Astrocyte of the cerebellum (primary cell): ENCODE measurements at regions not wholly inside any gene's neighbourhood (a gene's known extent, or its start where the extent isn't known, plus 50 kb on each side); places are given as distances from the start of the nearest gene placed in this dataset.

Experiments used
- DNase-seq: peaks from one replicate; pipeline ENCODE4 v3.0.0-alpha.2; 2011; ENCODE audit warnings: low read depth
- H3K4me3 ChIP-seq: 2 replicates; pipeline ENCODE4 v1.5.1; 2011; ENCODE audit warnings: mild to moderate bottlenecking, low read depth, low read length, moderate library complexity
- in situ Hi-C: cut with HindIII; loops from 2 replicates; pipeline ENCODE4 v1.10.0; 2017; ENCODE audit warnings: low sequenced_read_pairs
- TF ChIP-seq, protein P1 (sequence below): IDR thresholded peaks from 2 replicates; pipeline ENCODE4 v1.5.1; 2012; ENCODE audit warnings: low read length, low read depth, moderate library complexity, mild to moderate bottlenecking; ENCODE audit errors: missing control alignments

DNA sequence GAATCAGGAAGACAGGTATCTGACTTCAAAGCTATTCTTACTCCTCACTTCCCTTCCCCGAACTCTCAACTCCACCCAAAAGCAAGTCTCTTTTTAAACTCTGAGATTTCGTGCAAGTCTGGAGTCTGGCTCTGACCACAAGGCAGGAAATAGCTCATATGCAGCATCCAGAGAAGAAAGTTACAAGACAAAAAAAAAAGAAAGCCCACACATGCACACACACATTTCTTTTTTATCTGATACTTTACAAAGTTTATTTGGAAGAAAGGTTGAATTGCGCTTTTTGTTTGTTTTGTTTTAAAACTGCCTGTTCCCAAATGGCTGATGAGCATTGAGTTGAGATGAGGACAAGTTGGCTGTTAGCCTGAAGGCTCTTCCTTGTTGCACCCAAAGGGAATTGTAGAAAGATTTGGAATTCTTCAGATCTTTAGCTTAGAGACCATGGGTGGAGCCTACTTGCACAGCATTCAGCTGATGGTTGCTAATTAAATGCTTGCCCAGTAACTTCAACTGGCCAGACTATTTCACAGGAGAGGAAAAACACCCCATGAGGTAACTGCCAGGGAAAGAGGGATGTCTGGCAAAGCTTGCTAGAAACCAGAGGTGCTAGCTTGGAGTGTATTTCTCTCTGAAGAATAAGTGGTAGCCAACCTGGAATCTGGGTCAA lies 490.3 kb downstream of the TTLL7 start:
- in situ Hi-C loops: no loop called here
- TF ChIP-seq, protein P1, sequence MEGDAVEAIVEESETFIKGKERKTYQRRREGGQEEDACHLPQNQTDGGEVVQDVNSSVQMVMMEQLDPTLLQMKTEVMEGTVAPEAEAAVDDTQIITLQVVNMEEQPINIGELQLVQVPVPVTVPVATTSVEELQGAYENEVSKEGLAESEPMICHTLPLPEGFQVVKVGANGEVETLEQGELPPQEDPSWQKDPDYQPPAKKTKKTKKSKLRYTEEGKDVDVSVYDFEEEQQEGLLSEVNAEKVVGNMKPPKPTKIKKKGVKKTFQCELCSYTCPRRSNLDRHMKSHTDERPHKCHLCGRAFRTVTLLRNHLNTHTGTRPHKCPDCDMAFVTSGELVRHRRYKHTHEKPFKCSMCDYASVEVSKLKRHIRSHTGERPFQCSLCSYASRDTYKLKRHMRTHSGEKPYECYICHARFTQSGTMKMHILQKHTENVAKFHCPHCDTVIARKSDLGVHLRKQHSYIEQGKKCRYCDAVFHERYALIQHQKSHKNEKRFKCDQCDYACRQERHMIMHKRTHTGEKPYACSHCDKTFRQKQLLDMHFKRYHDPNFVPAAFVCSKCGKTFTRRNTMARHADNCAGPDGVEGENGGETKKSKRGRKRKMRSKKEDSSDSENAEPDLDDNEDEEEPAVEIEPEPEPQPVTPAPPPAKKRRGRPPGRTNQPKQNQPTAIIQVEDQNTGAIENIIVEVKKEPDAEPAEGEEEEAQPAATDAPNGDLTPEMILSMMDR: no peak
- H3K4me3 ChIP-seq: no peak overlapping the region
- peak; percentile 13 for DNase-seq

DNA sequence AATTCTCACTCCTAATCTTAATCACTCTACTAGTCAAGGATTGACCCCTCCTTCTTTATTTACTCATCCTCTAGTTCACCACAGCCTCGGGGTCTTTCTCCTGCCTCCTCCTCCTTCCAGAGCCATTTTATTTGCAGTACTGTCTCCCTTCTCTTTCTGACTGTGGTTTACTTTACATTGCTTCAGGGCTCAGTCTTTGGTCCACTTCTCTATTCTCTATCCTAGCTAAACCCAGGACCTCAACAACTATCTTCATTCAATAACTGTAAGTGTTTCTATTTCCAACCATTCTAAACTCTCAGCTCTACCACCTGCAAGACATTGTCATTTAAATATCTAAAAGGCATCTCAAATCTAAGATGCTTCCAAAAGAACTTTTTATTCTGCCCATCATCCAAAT lies 493.8 kb downstream of the TTLL7 start:
- TF ChIP-seq, protein P1: no peak
- no peak overlapping the region for H3K4me3 ChIP-seq
- DNase-seq: no peak
- in situ Hi-C loops: no loop called here

DNA sequence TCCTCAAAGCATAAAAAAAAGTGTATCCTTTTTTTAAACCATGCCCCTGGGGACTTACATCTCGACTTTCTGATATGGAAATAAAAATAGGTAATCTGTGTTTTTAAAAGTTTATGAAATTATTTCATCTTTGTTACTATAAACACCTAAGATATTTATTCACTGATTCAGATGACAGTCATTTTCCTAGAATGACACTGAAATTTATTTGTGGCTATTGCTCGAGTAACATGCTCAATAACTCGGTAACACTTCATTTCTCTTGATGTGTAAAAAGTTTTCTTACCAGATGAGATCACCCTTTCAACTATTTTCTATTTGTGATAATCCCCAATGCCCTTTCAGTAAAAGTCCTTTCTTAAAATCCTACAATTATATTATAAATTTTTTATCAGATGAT lies 495.8 kb downstream of the TTLL7 start:
- no peak for DNase-seq
- in situ Hi-C loops: no loop called here

DNA sequence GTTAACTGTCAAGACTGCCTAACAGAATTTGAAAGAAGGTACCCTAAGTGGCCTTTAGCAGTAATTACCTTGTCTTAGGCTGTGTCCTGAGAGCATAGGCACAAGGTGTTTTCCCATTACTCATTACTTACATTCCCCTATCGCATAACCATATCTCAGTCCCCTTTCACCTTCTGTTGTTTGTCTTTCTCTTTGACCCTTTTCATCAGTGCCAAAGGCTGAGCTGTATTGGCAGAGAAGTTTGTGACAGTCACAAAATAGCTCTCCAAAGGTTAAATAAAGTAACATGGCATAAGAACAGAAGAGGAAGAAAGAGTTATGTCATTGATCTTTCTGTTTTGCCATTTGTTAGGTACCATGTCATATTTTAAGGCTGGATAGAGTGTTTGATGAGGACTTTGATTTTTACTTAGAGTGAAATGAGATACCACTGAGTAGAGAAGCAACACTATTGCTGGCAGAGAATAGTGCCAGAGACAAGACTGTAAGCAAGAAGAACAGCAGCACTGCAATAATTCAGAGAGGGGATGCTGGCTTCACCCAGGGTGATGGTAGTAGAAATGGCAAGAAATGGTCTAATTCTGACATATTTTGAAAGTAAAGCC lies 497.8 kb downstream of the TTLL7 start:
- no peak overlapping the region for H3K4me3 ChIP-seq

More for the DNA sequence above, 495.8 kb downstream of the TTLL7 start:
- H3K4me3 ChIP-seq: no peak overlapping the region
- TF ChIP-seq, protein P1: no peak

DNA sequence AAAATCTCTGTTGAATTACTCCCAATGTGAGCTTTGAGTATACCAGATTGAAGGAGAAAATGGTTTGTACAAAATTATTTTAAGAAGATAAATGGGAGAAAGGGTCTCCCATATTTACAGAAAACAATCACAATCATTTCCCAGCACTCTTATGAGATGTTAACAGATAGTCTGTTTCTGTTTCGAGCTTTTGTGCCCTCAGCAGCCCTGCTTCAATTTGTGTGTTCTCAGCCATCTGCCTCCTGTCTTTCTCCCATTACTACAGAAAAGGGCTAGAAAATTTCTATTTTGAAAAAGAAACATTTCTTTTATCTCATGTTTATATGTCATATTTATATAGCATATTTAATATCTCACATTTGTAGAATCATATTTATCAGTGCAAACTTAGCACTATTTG lies 498.4 kb downstream of the TTLL7 start:
- in situ Hi-C loops: no loop called here
- TF ChIP-seq, protein P1: no peak
- no peak for DNase-seq
- H3K4me3 ChIP-seq: no peak overlapping the region

More for the DNA sequence above, 497.8 kb downstream of the TTLL7 start:
- no peak for DNase-seq
- in situ Hi-C loops: no loop called here
- TF ChIP-seq, protein P1: no peak

DNA sequence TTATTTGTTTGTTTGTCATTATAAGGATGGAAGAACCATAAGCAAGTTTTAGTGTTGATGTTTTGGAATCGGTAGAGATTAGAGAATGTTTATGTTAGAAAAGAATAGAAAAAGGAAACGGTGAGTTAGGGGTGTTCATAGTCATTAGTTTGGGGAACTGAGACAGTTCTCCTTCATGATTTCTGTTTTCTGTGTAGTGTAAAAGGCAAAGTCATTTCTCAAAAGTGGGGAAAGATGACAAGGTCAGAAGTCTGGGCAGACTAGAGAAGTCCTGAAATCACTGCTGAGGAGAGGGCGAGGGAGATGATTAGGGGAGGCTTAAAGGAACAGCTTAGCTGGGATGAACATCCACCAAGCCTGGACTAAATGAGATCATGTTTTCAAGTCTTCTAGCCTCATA lies 498.9 kb downstream of the TTLL7 start:
- in situ Hi-C loops: no loop called here

More for the DNA sequence above, 498.9 kb downstream of the TTLL7 start:
- TF ChIP-seq, protein P1: no peak
- no peak overlapping the region for H3K4me3 ChIP-seq
- DNase-seq: no peak
